ENCODE measurements at regions not wholly inside any gene's neighbourhood (a gene's known extent, or its start where the extent isn't known, plus 50 kb on each side); places are given as distances from the start of the nearest gene placed in this dataset.

GRCh38 chr7:25580141-25580540 is 351.9 kb upstream of the NPVF start:
- no peak for DNase-seq (ENCODE audit: low read depth)
- H3K4me3 ChIP-seq (ENCODE audit: low read length), result no peak overlapping the region
- TF ChIP-seq CTCF (conservative IDR thresholded peaks at IDR 0.05; ENCODE audit: low read length), result no peak

DNA sequence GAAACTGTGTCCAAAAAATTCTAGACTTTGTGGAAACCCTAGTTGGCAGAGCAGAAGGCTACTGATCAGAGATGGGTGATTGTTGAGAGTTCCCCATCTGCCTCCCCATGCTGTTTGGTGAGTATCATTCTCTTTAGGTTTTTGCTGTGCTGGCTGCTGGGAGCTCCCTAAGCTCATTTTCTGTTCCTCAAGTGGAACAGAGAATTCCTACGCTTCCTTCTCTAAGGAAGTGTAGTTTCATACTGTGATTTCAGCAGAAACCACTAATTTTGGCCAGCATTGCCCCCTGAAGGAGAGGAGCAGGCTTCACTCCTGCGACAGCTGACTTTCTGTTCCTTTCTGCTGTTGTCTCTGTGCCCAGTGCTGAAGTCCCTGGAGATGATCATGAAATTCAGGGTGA is 355.3 kb upstream of the NPVF start:
- TF ChIP-seq CTCF (conservative IDR thresholded peaks at IDR 0.05; ENCODE audit: low read length), result no peak
- no peak for DNase-seq (ENCODE audit: low read depth)
- no peak overlapping the region for H3K4me3 ChIP-seq (ENCODE audit: low read length)

DNA sequence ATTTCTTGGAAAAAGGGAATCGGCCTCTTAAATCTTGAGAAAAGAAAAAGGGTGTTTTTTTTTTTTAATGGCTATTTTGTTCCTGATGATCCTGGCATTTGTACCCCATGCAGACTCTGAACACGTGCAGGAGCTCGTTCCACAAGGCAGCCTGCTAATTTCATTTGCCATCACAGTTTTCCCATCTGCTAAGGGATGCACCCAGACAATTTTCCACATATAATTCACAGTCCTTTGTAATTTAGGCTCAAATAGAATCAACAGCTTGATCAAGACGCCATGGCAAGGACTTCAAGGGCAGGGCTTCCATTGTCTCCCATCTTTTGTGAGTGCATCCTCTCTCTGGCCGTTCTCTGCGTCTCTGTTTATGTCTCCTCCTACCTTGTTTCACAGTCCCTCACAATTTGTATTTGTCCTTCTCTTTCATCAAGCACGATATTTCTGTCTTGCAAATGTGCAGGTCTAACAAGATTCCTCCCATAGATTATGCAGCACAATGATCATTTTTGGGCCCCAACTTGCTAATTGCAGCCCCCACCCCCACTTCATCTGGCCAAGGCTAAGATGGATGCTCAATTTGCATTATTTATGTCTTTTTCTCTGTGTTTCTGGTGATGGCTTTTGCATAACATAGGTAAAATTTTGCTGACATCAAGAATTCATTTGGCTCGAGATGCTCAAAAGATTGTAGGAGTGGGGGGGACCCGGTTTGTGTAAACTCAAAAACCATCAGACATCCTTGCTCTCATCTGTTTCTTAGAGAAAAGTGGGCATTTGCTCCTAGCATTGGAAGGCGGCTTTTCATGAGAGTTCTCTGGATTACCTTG is 356.0 kb upstream of the NPVF start:
- TF ChIP-seq CTCF (conservative IDR thresholded peaks at IDR 0.05; ENCODE audit: low read length), result no peak
- H3K4me3 ChIP-seq (ENCODE audit: low read length), result no peak overlapping the region
- no peak for DNase-seq (ENCODE audit: low read depth)

DNA sequence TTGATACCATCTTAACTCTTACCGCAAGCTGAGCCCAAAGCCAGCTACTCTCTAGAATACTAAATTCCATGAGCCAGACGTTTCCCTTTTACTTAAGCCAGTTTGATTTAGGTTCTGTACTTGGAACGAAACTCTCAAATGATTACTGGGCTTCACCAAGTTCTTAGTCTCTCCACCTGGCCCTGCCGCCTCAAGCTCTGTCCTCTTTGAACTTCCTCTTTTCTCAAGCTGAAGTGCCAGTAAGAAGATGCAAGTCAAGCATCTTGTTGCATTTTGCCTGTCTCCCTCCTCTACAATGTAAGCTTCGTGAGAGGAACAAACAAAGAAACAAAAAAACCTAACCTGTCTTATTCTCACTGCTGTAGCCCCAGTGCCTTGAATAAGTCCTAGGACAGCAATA is 358.2 kb upstream of the NPVF start:
- DNase-seq (ENCODE audit: low read depth), result no peak

GRCh38 chr7:25594122-25594521 is 365.8 kb upstream of the NPVF start:
- TF ChIP-seq CTCF (conservative IDR thresholded peaks at IDR 0.05; ENCODE audit: low read length), result no peak

More for the DNA sequence above, 358.2 kb upstream of the NPVF start:
- no peak for TF ChIP-seq CTCF (conservative IDR thresholded peaks at IDR 0.05; ENCODE audit: low read length)
- H3K4me3 ChIP-seq (ENCODE audit: low read length), result no peak overlapping the region

GRCh38 chr7:25594728-25595127 is 366.4 kb upstream of the NPVF start:
- no peak overlapping the region for H3K4me3 ChIP-seq (ENCODE audit: low read length)
- TF ChIP-seq CTCF (conservative IDR thresholded peaks at IDR 0.05; ENCODE audit: low read length), result no peak
- no peak for DNase-seq (ENCODE audit: low read depth)

More at GRCh38 chr7:25594122-25594521, 365.8 kb upstream of the NPVF start:
- DNase-seq (ENCODE audit: low read depth), result no peak
- no peak overlapping the region for H3K4me3 ChIP-seq (ENCODE audit: low read length)

DNA sequence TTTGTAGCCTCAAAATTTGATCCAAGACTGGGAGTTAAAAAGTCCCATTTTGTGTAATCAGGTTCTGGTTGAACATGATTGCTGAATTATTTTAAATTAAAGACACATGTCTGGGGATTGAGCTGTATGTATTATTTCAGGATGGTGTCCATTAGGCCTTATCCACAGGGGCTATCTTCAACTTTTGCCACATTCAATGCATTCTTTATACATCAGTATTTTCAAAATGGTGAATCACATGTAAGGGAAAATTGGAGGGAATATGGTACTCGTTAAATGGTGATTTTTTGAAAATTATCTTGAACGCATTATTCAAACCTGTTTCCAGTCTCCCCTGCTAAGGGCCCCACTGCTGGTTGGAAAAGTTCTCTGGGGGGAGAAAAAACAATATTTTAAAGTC is 367.7 kb upstream of the NPVF start:
- DNase-seq (ENCODE audit: low read depth), result no peak
- no peak for TF ChIP-seq CTCF (conservative IDR thresholded peaks at IDR 0.05; ENCODE audit: low read length)
- no peak overlapping the region for H3K4me3 ChIP-seq (ENCODE audit: low read length)
